HL-60 (cell line): ENCODE measurements at regions not wholly inside any gene's neighbourhood (a gene's known extent, or its start where the extent isn't known, plus 50 kb on each side); places are given as distances from the start of the nearest gene placed in this dataset.

ENCODE experiments used
- DNase-seq, 2 experiments: peaks; one replicate each; pipeline ENCODE4 v3.0.0-alpha.2; 2010 to 2020; ENCODE audit warnings: low read depth in 1 of 2, low spot score in 1 of 2
- H3K27ac ChIP-seq: fragments of 250-450 bp; sonication (Bioruptor Pico); replicated peaks from 2 replicates; pipeline ENCODE4 v1.5.1; 2020; ENCODE audit warnings: mild to moderate bottlenecking, moderate library complexity
- H3K27me3 ChIP-seq: fragments of 250-450 bp; sonication (Bioruptor Pico); 2 replicates; pipeline ENCODE4 v1.5.1; 2021; ENCODE audit warnings: mild to moderate bottlenecking, moderate library complexity; ENCODE audit not compliant: insufficient read depth, poor library complexity, severe bottlenecking
- H3K4me3 ChIP-seq: replicated peaks from 2 replicates; pipeline ENCODE4 v1.5.1; 2011; ENCODE audit warnings: mild to moderate bottlenecking, control low read depth, low read length; ENCODE audit not compliant: insufficient read depth
- GABPA ChIP-seq: IDR thresholded peaks from 2 replicates; pipeline ENCODE4 v1.6.1; 2012; ENCODE audit warnings: low read depth
- POLR2AphosphoS5 ChIP-seq: IDR thresholded peaks from 2 replicates; pipeline ENCODE4 v1.6.1; 2012; ENCODE audit warnings: low read depth
- SPI1 ChIP-seq: IDR thresholded peaks from 2 replicates; pipeline ENCODE4 v1.6.1; 2012; ENCODE audit warnings: low read depth, mild to moderate bottlenecking, borderline replicate concordance
- TF ChIP-seq, protein P1 (sequence below): IDR thresholded peaks from one replicate; pipeline ENCODE4 v1.5.1; 2011; ENCODE audit warnings: low read length, control low read depth, inconsistent platforms; ENCODE audit not compliant: insufficient read depth
- TF ChIP-seq, protein P2 (sequence below): IDR thresholded peaks from 2 replicates; pipeline ENCODE4 v1.6.1; 2012; ENCODE audit warnings: low read depth; ENCODE audit not compliant: insufficient replicate concordance

DNA sequence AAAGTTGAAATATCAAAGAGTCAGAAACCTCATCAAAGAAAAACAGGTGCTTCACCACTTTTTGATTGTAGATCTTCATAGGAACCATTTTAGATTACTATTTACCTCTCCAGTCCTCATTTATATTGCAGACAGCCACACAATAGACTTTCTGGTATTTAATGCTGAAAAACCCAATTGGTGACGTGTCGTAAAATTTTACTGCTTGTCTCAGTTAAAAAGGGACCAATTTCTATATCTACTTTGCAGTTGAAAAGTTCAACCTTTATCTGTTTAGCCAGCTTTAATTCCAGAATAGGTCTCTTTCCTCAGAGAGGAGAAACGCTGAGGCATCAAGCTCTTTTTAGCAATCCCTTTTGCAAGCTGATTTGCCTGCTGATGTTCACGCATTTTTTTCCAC is 1722.4 kb downstream of the PLA2G4A start:
- DNase-seq: no peak
- Histone ChIP-seq H3K27me3 (no peaks in the 10 kb centered on the region), H3K4me3 (no peak overlapping the region), H3K27ac (no peak overlapping the region)
- TF ChIP-seq, protein P1, sequence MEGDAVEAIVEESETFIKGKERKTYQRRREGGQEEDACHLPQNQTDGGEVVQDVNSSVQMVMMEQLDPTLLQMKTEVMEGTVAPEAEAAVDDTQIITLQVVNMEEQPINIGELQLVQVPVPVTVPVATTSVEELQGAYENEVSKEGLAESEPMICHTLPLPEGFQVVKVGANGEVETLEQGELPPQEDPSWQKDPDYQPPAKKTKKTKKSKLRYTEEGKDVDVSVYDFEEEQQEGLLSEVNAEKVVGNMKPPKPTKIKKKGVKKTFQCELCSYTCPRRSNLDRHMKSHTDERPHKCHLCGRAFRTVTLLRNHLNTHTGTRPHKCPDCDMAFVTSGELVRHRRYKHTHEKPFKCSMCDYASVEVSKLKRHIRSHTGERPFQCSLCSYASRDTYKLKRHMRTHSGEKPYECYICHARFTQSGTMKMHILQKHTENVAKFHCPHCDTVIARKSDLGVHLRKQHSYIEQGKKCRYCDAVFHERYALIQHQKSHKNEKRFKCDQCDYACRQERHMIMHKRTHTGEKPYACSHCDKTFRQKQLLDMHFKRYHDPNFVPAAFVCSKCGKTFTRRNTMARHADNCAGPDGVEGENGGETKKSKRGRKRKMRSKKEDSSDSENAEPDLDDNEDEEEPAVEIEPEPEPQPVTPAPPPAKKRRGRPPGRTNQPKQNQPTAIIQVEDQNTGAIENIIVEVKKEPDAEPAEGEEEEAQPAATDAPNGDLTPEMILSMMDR: no peak
- TF ChIP-seq POLR2AphosphoS5 (no peak), GABPA (no peak), SPI1 (no peak)
- TF ChIP-seq, protein P2, sequence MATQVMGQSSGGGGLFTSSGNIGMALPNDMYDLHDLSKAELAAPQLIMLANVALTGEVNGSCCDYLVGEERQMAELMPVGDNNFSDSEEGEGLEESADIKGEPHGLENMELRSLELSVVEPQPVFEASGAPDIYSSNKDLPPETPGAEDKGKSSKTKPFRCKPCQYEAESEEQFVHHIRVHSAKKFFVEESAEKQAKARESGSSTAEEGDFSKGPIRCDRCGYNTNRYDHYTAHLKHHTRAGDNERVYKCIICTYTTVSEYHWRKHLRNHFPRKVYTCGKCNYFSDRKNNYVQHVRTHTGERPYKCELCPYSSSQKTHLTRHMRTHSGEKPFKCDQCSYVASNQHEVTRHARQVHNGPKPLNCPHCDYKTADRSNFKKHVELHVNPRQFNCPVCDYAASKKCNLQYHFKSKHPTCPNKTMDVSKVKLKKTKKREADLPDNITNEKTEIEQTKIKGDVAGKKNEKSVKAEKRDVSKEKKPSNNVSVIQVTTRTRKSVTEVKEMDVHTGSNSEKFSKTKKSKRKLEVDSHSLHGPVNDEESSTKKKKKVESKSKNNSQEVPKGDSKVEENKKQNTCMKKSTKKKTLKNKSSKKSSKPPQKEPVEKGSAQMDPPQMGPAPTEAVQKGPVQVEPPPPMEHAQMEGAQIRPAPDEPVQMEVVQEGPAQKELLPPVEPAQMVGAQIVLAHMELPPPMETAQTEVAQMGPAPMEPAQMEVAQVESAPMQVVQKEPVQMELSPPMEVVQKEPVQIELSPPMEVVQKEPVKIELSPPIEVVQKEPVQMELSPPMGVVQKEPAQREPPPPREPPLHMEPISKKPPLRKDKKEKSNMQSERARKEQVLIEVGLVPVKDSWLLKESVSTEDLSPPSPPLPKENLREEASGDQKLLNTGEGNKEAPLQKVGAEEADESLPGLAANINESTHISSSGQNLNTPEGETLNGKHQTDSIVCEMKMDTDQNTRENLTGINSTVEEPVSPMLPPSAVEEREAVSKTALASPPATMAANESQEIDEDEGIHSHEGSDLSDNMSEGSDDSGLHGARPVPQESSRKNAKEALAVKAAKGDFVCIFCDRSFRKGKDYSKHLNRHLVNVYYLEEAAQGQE: no peak

DNA sequence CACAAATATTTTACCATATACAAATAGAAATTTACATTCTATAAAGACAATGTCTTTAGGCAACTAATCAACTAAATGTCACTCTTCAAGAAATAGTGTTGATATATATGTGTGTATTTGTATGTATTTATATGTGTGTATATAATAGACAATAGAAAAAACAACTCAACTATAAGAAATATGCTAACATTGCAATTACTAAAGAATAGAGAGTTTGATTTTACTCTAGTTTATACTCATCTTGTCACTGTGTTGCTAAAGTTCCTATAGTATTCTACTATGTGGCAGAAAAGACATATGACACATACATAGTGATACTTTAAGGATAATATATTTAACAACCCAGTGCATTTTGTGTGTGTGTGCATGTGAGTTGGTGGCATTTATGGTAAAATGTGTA is 1728.3 kb downstream of the PLA2G4A start:
- no peak for DNase-seq
- H3K4me3 ChIP-seq: no peak overlapping the region
- no peak for TF ChIP-seq SPI1
- TF ChIP-seq, protein P2: no peak
- TF ChIP-seq, protein P1: no peak
- TF ChIP-seq GABPA: no peak
- no peak for TF ChIP-seq POLR2AphosphoS5
- no peak overlapping the region for H3K27ac ChIP-seq
- H3K27me3 ChIP-seq: no peaks in the 10 kb centered on the region

DNA sequence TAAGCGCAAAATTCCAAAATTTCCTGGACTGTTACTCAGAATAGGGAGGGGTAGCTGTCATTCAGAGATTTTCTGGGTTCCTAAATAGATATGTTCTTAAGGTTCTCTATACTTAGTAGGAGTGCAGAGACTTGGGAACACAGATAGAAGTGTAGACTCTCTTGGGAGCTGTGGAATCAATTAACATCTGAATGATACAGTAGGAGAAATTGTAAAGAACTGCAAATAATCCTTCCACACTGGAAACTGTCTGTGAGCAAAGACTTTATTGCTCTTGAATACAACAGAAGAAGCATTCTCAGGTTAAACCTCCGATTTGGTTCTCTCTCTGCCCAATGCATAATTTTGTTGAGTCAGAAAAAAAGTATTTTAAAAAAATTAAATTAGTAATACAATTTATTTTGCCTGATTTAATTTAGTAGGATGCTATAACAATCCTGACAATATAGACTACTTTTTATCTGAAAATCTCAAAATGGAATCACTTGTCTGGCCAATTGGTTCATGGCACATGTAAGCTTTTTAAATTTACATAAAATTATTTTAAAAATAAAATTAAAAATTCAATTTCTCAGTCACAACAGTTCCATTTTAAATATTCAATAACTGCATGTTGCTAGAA is 1754.3 kb downstream of the PLA2G4A start:
- Histone ChIP-seq H3K27ac (no peak overlapping the region), H3K4me3 (no peak overlapping the region), H3K27me3 (no peaks in the 10 kb centered on the region)
- TF ChIP-seq POLR2AphosphoS5 (no peak), GABPA (no peak), SPI1 (no peak)
- TF ChIP-seq, protein P1: no peak
- TF ChIP-seq, protein P2: no peak
- DNase-seq: no peak
